Ovary (tissue), 3 donors: ENCODE measurements at regions not wholly inside any gene's neighbourhood (a gene's known extent, or its start where the extent isn't known, plus 50 kb on each side); places are given as distances from the start of the nearest gene placed in this dataset.

Experiments
- CTCF ChIP-seq, 3 donors: fragments of 450-650 bp in 2 of 3; fragments of 200-600 bp in 1 of 3; IDR thresholded peaks; one replicate each; pipeline versions ENCODE4 v1.5.1 to v1.8.0; 2016 to 2022; ENCODE audit warnings: antibody characterized with exemption in 3 of 3, mild to moderate bottlenecking in 1 of 3
- EP300 ChIP-seq: sonication (generic); formaldehyde crosslinking; IDR thresholded peaks from one replicate; pipeline ENCODE4 v1.6.1; 2017; ENCODE audit warnings: antibody characterized with exemption
- POLR2A ChIP-seq: fragments of 450-650 bp; IDR thresholded peaks from one replicate; pipeline ENCODE4 v1.6.1; 2017; ENCODE audit warnings: antibody characterized with exemption, mild to moderate bottlenecking, moderate library complexity
- donor health status: DM: no; HTN: no; CAD: no.

DNA sequence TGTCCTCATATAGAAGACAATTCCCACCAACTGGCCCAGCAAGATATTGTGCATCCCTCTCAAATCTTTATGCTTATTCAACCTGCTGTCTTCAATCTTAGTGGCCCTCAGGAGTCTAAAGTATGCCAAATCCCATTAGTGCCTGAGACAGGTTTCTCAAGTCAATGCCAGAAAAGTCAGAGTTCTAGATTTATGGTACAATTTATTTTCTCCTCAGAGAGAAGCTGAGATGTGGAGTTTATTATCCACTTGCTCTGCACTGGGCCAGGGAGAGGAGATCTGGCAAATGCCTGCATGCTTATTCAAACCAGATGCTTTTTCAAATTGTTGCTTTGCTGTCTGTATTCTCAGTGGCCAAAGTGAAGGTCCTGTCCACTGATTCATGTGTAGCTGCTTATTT is 825.2 kb downstream of the METTL4 start:
- TF ChIP-seq POLR2A (no peak), CTCF (IDR thresholded peaks at IDR 0.05) (no peak), EP300 (no peak)
